ENCODE measurements at regions not wholly inside any gene's neighbourhood (a gene's known extent, or its start where the extent isn't known, plus 50 kb on each side); places are given as distances from the start of the nearest gene placed in this dataset.

DNA sequence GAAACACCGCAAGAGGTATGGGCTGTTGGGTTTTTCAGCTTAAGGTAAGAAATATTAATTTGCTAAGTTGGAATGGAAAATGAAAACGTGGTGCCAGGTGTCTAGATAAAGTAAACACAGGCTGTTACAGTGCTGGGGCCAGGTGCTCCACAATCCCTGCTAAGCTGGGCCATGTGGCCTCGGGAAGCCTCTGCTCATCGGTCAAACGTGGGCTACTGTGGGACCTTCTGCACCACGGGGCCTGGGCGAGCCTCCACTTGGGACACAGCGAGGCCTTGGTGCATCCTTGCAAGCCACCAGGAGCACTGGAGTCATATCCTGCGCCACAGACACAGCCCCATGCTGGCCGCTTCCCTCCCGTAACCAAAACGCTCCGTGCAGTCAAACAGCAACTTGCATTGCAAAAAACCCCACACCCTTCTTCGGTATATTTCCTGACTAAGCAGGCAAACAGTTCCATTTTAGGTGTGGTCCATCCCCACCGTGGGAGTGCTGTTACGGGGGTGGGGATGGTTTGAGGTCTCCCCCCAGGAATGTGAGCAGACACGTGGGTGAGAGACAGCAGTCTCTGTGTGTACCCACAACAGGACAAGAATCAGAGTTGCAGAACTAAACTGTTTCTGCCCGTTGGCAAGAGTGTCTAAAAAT, 96.3 kb upstream of the SOX1 start:
- no peak for FAIRE-seq
- H3K27me3 ChIP-seq (ENCODE audit: control insufficient read depth, insufficient read depth, low read length), result peaks cover 7% of the 10 kb centered on the region

DNA sequence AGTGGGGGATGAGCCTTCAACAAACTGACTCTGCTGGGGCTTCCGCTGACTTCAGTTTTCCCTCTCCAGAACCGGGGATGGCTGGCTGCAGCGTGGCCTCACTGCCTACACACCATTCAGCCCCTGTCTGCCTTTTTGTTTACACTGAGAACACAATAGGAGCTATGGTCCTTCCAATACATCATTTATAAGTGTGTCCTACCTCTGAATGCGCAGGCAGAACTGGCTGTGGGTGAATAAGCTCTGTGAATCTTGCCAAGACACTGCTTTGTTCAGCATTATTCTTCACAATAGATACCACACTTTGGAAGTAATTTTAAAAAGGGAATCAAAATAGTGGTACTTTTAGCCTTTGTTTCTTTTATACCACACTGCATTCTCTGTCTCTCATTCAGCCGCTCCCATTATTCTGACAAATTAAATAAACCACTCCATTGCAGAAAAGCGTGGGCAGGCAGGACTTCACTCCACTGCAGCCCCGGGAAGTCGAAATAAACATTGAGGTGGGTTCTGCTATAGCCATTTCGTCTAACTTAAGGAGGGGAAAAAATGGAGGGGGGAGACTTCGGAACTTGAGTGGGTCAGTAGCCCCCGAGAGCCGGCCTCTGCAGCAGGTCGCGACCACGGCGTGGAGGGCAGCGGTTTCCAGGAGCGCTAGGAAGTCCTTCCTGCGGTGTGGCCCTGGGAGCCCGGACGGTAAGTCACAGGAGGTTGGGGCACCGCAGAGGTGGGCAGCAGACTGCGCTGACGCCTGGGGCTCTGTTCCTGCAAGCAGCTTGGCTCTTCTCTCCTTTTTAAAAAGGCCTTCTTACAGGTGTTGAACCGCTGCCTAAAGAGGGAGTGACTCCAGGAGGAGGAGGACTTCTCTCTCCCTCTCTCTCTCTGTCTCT, 94.8 kb upstream of the SOX1 start:
- H3K4me3 ChIP-seq (ENCODE audit: low read length in 3 of 3), result no peak overlapping the region
- TF ChIP-seq, protein P1, sequence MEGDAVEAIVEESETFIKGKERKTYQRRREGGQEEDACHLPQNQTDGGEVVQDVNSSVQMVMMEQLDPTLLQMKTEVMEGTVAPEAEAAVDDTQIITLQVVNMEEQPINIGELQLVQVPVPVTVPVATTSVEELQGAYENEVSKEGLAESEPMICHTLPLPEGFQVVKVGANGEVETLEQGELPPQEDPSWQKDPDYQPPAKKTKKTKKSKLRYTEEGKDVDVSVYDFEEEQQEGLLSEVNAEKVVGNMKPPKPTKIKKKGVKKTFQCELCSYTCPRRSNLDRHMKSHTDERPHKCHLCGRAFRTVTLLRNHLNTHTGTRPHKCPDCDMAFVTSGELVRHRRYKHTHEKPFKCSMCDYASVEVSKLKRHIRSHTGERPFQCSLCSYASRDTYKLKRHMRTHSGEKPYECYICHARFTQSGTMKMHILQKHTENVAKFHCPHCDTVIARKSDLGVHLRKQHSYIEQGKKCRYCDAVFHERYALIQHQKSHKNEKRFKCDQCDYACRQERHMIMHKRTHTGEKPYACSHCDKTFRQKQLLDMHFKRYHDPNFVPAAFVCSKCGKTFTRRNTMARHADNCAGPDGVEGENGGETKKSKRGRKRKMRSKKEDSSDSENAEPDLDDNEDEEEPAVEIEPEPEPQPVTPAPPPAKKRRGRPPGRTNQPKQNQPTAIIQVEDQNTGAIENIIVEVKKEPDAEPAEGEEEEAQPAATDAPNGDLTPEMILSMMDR (IDR thresholded peaks at IDR 0.05; ENCODE audit: borderline replicate concordance, extremely low read depth, insufficient read depth), result no peak
- peaks cover 7% of the 10 kb centered on the region for H3K27me3 ChIP-seq (ENCODE audit: control insufficient read depth, insufficient read depth, low read length)
- H3K27ac ChIP-seq (ENCODE audit: low read depth in 2 of 2, low read length in 2 of 2), result no peak overlapping the region
- DNase-seq, result no peak
- H3K9ac ChIP-seq (ENCODE audit: low read length in 3 of 3), result no peak overlapping the region
- intact Hi-C loops (cut with DNase I), result no loop called here
- H3K36me3 ChIP-seq (ENCODE audit: control insufficient read depth in 2 of 3, insufficient read depth in 3 of 3, low read length in 3 of 3), result no peaks in the 10 kb centered on the region
- H3K9me3 ChIP-seq (ENCODE audit: control insufficient read depth in 2 of 3, insufficient read depth in 1 of 3, low read length in 3 of 3), result peaks cover 0 to 6% (median 0%) of the 10 kb centered on the region in 3 donors
- FAIRE-seq, result no peak
- no peaks in the 10 kb centered on the region for H3K4me1 ChIP-seq (ENCODE audit: control insufficient read depth in 2 of 3, insufficient read depth in 2 of 3, low read depth in 1 of 3, low read length in 3 of 3)

More for the DNA sequence above, 96.3 kb upstream of the SOX1 start:
- H3K27ac ChIP-seq (ENCODE audit: low read depth in 2 of 2, low read length in 2 of 2), result no peak overlapping the region
- no peaks in the 10 kb centered on the region for H3K36me3 ChIP-seq (ENCODE audit: control insufficient read depth in 2 of 3, insufficient read depth in 3 of 3, low read length in 3 of 3)
- H3K9ac ChIP-seq (ENCODE audit: low read length in 3 of 3), result no peak overlapping the region
- H3K9me3 ChIP-seq (ENCODE audit: control insufficient read depth in 2 of 3, insufficient read depth in 1 of 3, low read length in 3 of 3), result peaks cover 0 to 6% (median 0%) of the 10 kb centered on the region in 3 donors
- no peaks in the 10 kb centered on the region for H3K4me1 ChIP-seq (ENCODE audit: control insufficient read depth in 2 of 3, insufficient read depth in 2 of 3, low read depth in 1 of 3, low read length in 3 of 3)
- H3K4me3 ChIP-seq (ENCODE audit: low read length in 3 of 3), result no peak overlapping the region
- DNase-seq, result no peak
- intact Hi-C loops (cut with DNase I), result no loop called here
- TF ChIP-seq, protein P1 (IDR thresholded peaks at IDR 0.05; ENCODE audit: borderline replicate concordance, extremely low read depth, insufficient read depth), result no peak

DNA sequence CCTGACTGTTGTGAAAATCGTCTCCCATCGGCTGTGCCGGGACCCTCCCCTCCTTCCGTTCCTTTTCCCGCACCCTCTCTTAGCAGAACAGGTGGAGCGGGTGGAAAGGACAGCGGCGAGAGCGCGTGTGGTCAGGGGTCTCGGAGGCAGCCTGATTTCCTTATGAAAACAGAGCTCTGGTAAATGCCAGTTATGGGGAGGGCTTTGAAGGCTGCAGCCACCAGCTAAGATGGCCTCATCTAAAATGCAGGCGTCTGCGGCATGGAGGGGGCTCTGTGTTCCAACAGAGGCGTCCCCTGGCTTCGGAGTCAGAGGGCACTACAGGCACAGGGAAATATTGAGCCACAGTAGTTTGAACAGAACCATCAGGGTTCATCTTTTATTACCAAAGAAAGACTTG, 93.8 kb upstream of the SOX1 start:
- Histone ChIP-seq H3K27ac (ENCODE audit: low read depth in 2 of 2, low read length in 2 of 2) (no peak overlapping the region), H3K36me3 (ENCODE audit: control insufficient read depth in 2 of 3, insufficient read depth in 3 of 3, low read length in 3 of 3) (no peaks in the 10 kb centered on the region), H3K4me1 (ENCODE audit: control insufficient read depth in 2 of 3, insufficient read depth in 2 of 3, low read depth in 1 of 3, low read length in 3 of 3) (no peaks in the 10 kb centered on the region), H3K27me3 (ENCODE audit: control insufficient read depth, insufficient read depth, low read length) (peaks cover 7% of the 10 kb centered on the region), H3K4me3 (ENCODE audit: low read length in 3 of 3) (no peak overlapping the region), H3K9me3 (ENCODE audit: control insufficient read depth in 2 of 3, insufficient read depth in 1 of 3, low read length in 3 of 3) (peaks cover 0 to 6% (median 0%) of the 10 kb centered on the region in 3 donors), H3K9ac (ENCODE audit: low read length in 3 of 3) (no peak overlapping the region)
- intact Hi-C loops (cut with DNase I), result no loop called here
- DNase-seq (no peak), FAIRE-seq (no peak)
- TF ChIP-seq, protein P1 (IDR thresholded peaks at IDR 0.05; ENCODE audit: borderline replicate concordance, extremely low read depth, insufficient read depth), result no peak

All from kidney (tissue), 13 donors.